SK-N-SH (cell line): ENCODE measurements at regions not wholly inside any gene's neighbourhood (a gene's known extent, or its start where the extent isn't known, plus 50 kb on each side); places are given as distances from the start of the nearest gene placed in this dataset.

Experiments
- CTCF ChIA-PET: fragments of 300-600, 350-600 bp; formaldehyde crosslinking; extraction: SDS; loops from one replicate; lab custom pipeline; 2021; lab: Yijun Ruan, JAX
- POLR2A ChIA-PET: fragments of 350-600 bp; sonication (Branson Sonifier 250); formaldehyde crosslinking; extraction: SDS; loops from one replicate; lab custom pipeline; 2020; ENCODE audit warnings: antibody characterized with exemption, inconsistent platforms; lab: Yijun Ruan, JAX
- DNase-seq: peaks from one replicate; pipeline ENCODE4 v3.0.0; 2012
- H2AFZ ChIP-seq: fragments of 200-600 bp; sonication (generic); 2 replicates; pipeline ENCODE4 v1.8.1; 2016; ENCODE audit warnings: antibody characterized with exemption, mild to moderate bottlenecking, low read depth
- H3F3A ChIP-seq: fragments of 200-600 bp; sonication (generic); replicated peaks from 2 replicates; pipeline ENCODE3; 2016; ENCODE audit warnings: antibody characterized with exemption, mild to moderate bottlenecking; ENCODE audit not compliant: insufficient read depth
- H3K27ac ChIP-seq, 2 experiments: fragments of 200-500 bp in 1 of 2; fragments of 200-600 bp in 1 of 2; sonication (Bioruptor generic) in 1 of 2; sonication (generic), shearing (Covaris generic) in 1 of 2; 2 replicates each; pipeline versions ENCODE4 v1.5.1 to v1.6.1; 2014 to 2016; ENCODE audit warnings: low read depth in 2 of 2, inconsistent platforms in 1 of 2, low read length in 1 of 2, mild to moderate bottlenecking in 1 of 2, mixed read lengths in 1 of 2
- H3K27me3 ChIP-seq: fragments of 200-600 bp; sonication (generic), shearing (Covaris generic); 2 replicates; pipeline ENCODE4 v1.6.1; 2016; ENCODE audit warnings: mixed run types; ENCODE audit not compliant: insufficient read depth
- H3K36me3 ChIP-seq, 2 experiments: fragments of 200-500 bp in 1 of 2; fragments of 200-600 bp in 1 of 2; sonication (Bioruptor generic) in 1 of 2; sonication (generic) in 1 of 2; replicated peaks in 1 of 2; 2 replicates each; pipeline versions ENCODE3 to v1.5.1; 2014 to 2016; ENCODE audit warnings: low read length in 1 of 2, mild to moderate bottlenecking in 1 of 2; ENCODE audit not compliant: insufficient read depth in 2 of 2, control insufficient read depth in 1 of 2
- H3K4me1 ChIP-seq, 2 experiments: fragments of 200-500 bp in 1 of 2; fragments of 200-600 bp in 1 of 2; sonication (Bioruptor generic) in 1 of 2; sonication (generic), shearing (Covaris generic) in 1 of 2; 2 replicates each; pipeline versions ENCODE4 v1.5.1 to v1.6.1; 2014 to 2016; ENCODE audit warnings: low read depth in 1 of 2, low read length in 1 of 2, mixed run types in 1 of 2; ENCODE audit not compliant: insufficient read depth in 2 of 2, control insufficient read depth in 1 of 2
- H3K4me2 ChIP-seq: fragments of 200-600 bp; sonication (generic), shearing (Covaris generic); 2 replicates; pipeline ENCODE4 v1.6.1; 2017; ENCODE audit warnings: mixed run types
- H3K4me3 ChIP-seq, 2 experiments: fragments of 200-500 bp in 1 of 2; fragments of 200-600 bp in 1 of 2; sonication (Bioruptor generic) in 1 of 2; sonication (generic), shearing (Covaris generic) in 1 of 2; 2 replicates each; pipeline versions ENCODE4 v1.5.1 to v1.8.1; 2014 to 2016; ENCODE audit warnings: low read depth in 2 of 2, inconsistent platforms in 1 of 2, low read length in 1 of 2, mild to moderate bottlenecking in 1 of 2, mixed read lengths in 1 of 2, moderate library complexity in 1 of 2
- H3K79me2 ChIP-seq: fragments of 200-600 bp; sonication (generic); 2 replicates; pipeline ENCODE4 v1.8.1; 2017; ENCODE audit warnings: mild to moderate bottlenecking; ENCODE audit not compliant: insufficient read depth
- H3K9ac ChIP-seq: fragments of 200-600 bp; sonication (generic); 2 replicates; pipeline ENCODE4 v1.6.1; 2017; ENCODE audit warnings: mixed run types
- H3K9me2 ChIP-seq: fragments of 200-600 bp; sonication (generic); 2 replicates; pipeline ENCODE4 v1.6.1; 2017; ENCODE audit warnings: mixed run types
- H3K9me3 ChIP-seq: fragments of 200-600 bp; sonication (generic); 2 replicates; pipeline ENCODE4 v1.6.1; 2017; ENCODE audit warnings: mixed run types, mild to moderate bottlenecking, moderate library complexity
- H4K20me1 ChIP-seq: fragments of 200-600 bp; sonication (generic); 2 replicates; pipeline ENCODE4 v1.6.1; 2017; ENCODE audit warnings: mild to moderate bottlenecking, mixed run types; ENCODE audit not compliant: insufficient read depth
- CTCF ChIP-seq: fragments of 200-600 bp; sonication (generic); IDR thresholded peaks from 2 replicates; pipeline ENCODE4 v1.6.1; 2017; ENCODE audit warnings: antibody characterized with exemption, mild to moderate bottlenecking, moderate library complexity
- ELF1 ChIP-seq: IDR thresholded peaks from 2 replicates; pipeline ENCODE4 v1.4.0; 2012
- FOXJ3 ChIP-seq: sonication (generic); formaldehyde crosslinking; IDR thresholded peaks from 2 replicates; pipeline ENCODE4 v1.5.1; 2020; ENCODE audit warnings: mild to moderate bottlenecking, missing genetic modification reagents
- FOXM1 ChIP-seq: IDR thresholded peaks from 2 replicates; pipeline ENCODE4 v1.4.0; 2012; ENCODE audit warnings: low read depth, mild to moderate bottlenecking
- GABPA ChIP-seq: IDR thresholded peaks from 2 replicates; pipeline ENCODE4 v1.4.0; 2012; ENCODE audit warnings: low read depth, mild to moderate bottlenecking
- GATA2 ChIP-seq: sonication (generic); formaldehyde crosslinking; IDR thresholded peaks from 2 replicates; pipeline ENCODE4 v1.5.0; 2020; ENCODE audit warnings: mild to moderate bottlenecking, missing genetic modification reagents
- IRF3 ChIP-seq: fragments of 150-350 bp; IDR thresholded peaks from 2 replicates; pipeline ENCODE4 v1.6.1; 2016; ENCODE audit warnings: mild to moderate bottlenecking, low read depth, low read length
- JUND ChIP-seq: IDR thresholded peaks from 2 replicates; pipeline ENCODE4 v1.4.0; 2012
- MXI1 ChIP-seq: IDR thresholded peaks from 2 replicates; pipeline ENCODE4 v1.6.1; 2012; ENCODE audit warnings: mild to moderate bottlenecking, low read depth, low read length, improper control_type of control experiment
- NFIC ChIP-seq: IDR thresholded peaks from 2 replicates; pipeline ENCODE4 v1.4.0; 2012; ENCODE audit warnings: borderline replicate concordance
- RAD21 ChIP-seq: IDR thresholded peaks from 2 replicates; pipeline ENCODE4 v1.6.1; 2012; ENCODE audit warnings: mild to moderate bottlenecking, low read length
- REST ChIP-seq: IDR thresholded peaks from 2 replicates; pipeline ENCODE4 v1.6.1; 2012; ENCODE audit warnings: mild to moderate bottlenecking, low read depth, low read length, moderate library complexity
- RXRA ChIP-seq: IDR thresholded peaks from 2 replicates; pipeline ENCODE4 v1.4.0; 2012; ENCODE audit warnings: low read depth, mild to moderate bottlenecking, borderline replicate concordance
- SIN3A ChIP-seq: IDR thresholded peaks from 2 replicates; pipeline ENCODE4 v1.6.1; 2012; ENCODE audit warnings: low read depth, mild to moderate bottlenecking, low read length, moderate library complexity, borderline replicate concordance
- TCF12 ChIP-seq: IDR thresholded peaks from 2 replicates; pipeline ENCODE4 v1.4.0; 2012
- TEAD4 ChIP-seq: IDR thresholded peaks from 2 replicates; pipeline ENCODE4 v1.4.0; 2012; ENCODE audit warnings: mild to moderate bottlenecking, borderline replicate concordance; ENCODE audit not compliant: insufficient read depth
- USF2 ChIP-seq: fragments of 150-350 bp; IDR thresholded peaks from 2 replicates; pipeline ENCODE4 v1.6.1; 2017; ENCODE audit warnings: antibody characterized with exemption, low read length, low read depth, borderline replicate concordance
- WGBS: methylation state at CpG from one replicate; pipeline ENCODE4 v1.1.6; 2017; ENCODE audit warnings: low lambda C conversion rate; 5-methylcytosine and 5-hydroxymethylcytosine counted together

- no peak for TF ChIP-seq FOXM1
- TF ChIP-seq RXRA, result no peak
- TF ChIP-seq JUND, result no peak
- no peak for TF ChIP-seq REST
- TF ChIP-seq ELF1, result no peak
- TF ChIP-seq IRF3, result no peak
- no peak for TF ChIP-seq SIN3A
- no peak for TF ChIP-seq FOXJ3
- TF ChIP-seq USF2, result no peak
- no peak for TF ChIP-seq RAD21
- TF ChIP-seq TCF12, result no peak
- H3F3A ChIP-seq, result no peaks in the 10 kb centered on the region
Observed at GRCh38 chr10:33102071-33102470, 144.0 kb upstream of the ITGB1 start.

GRCh38 chr10:33101392-33101787, 143.4 kb upstream of the ITGB1 start:
- Histone ChIP-seq H3K4me1 (no peaks in the 10 kb centered on the region), H3K4me2 (no peak overlapping the region), H3K9me3 (no peaks in the 10 kb centered on the region), H3K9ac (no peak overlapping the region), H4K20me1 (no peaks in the 10 kb centered on the region), H3K27me3 (no peaks in the 10 kb centered on the region), H2AFZ (no peak overlapping the region), H3F3A (no peaks in the 10 kb centered on the region), H3K27ac (no peak overlapping the region), H3K79me2 (no peaks in the 10 kb centered on the region), H3K9me2 (no peaks in the 10 kb centered on the region), H3K36me3 (no peaks in the 10 kb centered on the region), H3K4me3 (no peak overlapping the region)
- CTCF ChIA-PET, result no interaction called here
- POLR2A ChIA-PET, result interaction anchor here (0.5 kb wide), 1 partner anchor 22 kb away, joined by 3 read pairs; no protein-coding TSS in a partner anchor
- 70% methylated on average over 3 of the region's 3 CpGs for WGBS
- no peak for DNase-seq
- TF ChIP-seq GATA2 (CRISPR knock-in tag), result no peak
- no peak for TF ChIP-seq SIN3A
- no peak for TF ChIP-seq MXI1
- TF ChIP-seq FOXJ3, result no peak
- no peak for TF ChIP-seq REST
- TF ChIP-seq TEAD4, result no peak
- no peak for TF ChIP-seq GABPA
- no peak for TF ChIP-seq RAD21
- no peak for TF ChIP-seq CTCF
- no peak for TF ChIP-seq NFIC

More at GRCh38 chr10:33102071-33102470, 144.0 kb upstream of the ITGB1 start:
- Histone ChIP-seq H3K27ac (no peak overlapping the region), H3K9me3 (no peaks in the 10 kb centered on the region), H2AFZ (no peak overlapping the region), H3K36me3 (no peaks in the 10 kb centered on the region), H3K27me3 (no peaks in the 10 kb centered on the region), H3K4me3 (no peak overlapping the region), H3K4me1 (no peaks in the 10 kb centered on the region), H3K9me2 (no peaks in the 10 kb centered on the region), H3K79me2 (no peaks in the 10 kb centered on the region), H3K9ac (no peak overlapping the region), H4K20me1 (no peaks in the 10 kb centered on the region), H3K4me2 (no peak overlapping the region)
- DNase-seq, result no peak
- 73% methylated on average over 5 of the region's 5 CpGs for WGBS
- ChIA-PET CTCF (no interaction called here), POLR2A (no interaction called here)
